HL-60 (cell line): ENCODE measurements at regions not wholly inside any gene's neighbourhood (a gene's known extent, or its start where the extent isn't known, plus 50 kb on each side); places are given as distances from the start of the nearest gene placed in this dataset.

ENCODE experiments used
- GABPA ChIP-seq: IDR thresholded peaks from 2 replicates; pipeline ENCODE4 v1.6.1; 2012; ENCODE audit warnings: low read depth
- POLR2AphosphoS5 ChIP-seq: IDR thresholded peaks from 2 replicates; pipeline ENCODE4 v1.6.1; 2012; ENCODE audit warnings: low read depth
- TF ChIP-seq, protein P1 (sequence below): IDR thresholded peaks from one replicate; pipeline ENCODE4 v1.5.1; 2011; ENCODE audit warnings: low read length, control low read depth, inconsistent platforms; ENCODE audit not compliant: insufficient read depth

DNA sequence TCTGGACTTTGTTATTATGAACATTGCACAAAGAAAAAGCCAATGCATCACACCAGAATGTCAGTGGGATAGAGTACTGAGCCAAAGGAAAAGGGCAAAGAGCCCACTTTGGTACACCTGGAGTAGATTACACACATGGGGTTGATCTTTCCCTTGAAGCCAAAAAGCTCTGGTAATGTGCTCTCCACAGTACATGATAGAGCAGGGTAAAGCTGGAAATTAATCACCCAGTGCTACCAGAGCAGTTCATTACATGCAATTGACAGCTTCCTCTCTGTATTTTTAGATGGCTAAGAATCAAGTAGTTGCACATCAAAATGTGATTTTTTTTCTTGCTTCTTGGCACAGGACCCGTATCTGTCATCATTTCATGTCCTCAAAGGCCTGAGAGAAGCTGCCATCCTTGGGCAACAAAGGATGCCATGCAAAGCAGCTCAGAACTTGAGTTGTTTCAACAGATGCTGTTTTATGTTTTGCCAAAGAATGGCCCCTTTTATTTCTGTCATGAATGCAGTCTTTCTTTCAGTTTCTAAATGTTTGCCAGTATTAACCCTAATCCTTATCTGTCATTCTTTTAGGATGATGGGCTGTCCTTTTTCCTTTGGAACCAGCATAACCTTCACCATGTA, 88.1 kb downstream of the HDGFL1 start:
- TF ChIP-seq GABPA, result no peak
- TF ChIP-seq, protein P1, sequence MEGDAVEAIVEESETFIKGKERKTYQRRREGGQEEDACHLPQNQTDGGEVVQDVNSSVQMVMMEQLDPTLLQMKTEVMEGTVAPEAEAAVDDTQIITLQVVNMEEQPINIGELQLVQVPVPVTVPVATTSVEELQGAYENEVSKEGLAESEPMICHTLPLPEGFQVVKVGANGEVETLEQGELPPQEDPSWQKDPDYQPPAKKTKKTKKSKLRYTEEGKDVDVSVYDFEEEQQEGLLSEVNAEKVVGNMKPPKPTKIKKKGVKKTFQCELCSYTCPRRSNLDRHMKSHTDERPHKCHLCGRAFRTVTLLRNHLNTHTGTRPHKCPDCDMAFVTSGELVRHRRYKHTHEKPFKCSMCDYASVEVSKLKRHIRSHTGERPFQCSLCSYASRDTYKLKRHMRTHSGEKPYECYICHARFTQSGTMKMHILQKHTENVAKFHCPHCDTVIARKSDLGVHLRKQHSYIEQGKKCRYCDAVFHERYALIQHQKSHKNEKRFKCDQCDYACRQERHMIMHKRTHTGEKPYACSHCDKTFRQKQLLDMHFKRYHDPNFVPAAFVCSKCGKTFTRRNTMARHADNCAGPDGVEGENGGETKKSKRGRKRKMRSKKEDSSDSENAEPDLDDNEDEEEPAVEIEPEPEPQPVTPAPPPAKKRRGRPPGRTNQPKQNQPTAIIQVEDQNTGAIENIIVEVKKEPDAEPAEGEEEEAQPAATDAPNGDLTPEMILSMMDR, result no peak
- TF ChIP-seq POLR2AphosphoS5, result no peak
